ENCODE measurements at regions not wholly inside any gene's neighbourhood (a gene's known extent, or its start where the extent isn't known, plus 50 kb on each side); places are given as distances from the start of the nearest gene placed in this dataset.
"Not testable (repeated sequence)": the region's sequence is repeated elsewhere in the genome, so short reads cannot be mapped to it uniquely, and the experiment has no call there.

DNA sequence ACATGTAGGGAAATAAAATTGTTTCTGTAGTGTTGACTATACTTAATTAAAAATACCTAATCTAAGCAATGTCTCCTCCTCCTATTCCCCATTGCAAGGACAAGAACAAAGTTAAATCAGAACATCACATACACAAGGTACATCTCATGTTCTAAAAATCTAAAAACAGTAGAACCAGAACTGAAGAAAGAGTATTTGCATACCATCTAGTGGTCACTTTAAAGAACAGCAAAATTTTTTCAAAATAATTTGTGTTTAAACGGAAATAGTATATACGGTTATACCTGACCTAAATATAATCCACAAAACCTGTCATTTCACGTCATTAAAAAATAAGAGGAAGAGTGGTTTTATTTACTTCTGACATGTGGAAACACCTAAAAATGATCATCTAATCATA is 294.3 kb upstream of the KCNH7 start:
- DNase-seq (ENCODE audit: low read depth), result peak; percentile 3
- TF ChIP-seq, protein P1, sequence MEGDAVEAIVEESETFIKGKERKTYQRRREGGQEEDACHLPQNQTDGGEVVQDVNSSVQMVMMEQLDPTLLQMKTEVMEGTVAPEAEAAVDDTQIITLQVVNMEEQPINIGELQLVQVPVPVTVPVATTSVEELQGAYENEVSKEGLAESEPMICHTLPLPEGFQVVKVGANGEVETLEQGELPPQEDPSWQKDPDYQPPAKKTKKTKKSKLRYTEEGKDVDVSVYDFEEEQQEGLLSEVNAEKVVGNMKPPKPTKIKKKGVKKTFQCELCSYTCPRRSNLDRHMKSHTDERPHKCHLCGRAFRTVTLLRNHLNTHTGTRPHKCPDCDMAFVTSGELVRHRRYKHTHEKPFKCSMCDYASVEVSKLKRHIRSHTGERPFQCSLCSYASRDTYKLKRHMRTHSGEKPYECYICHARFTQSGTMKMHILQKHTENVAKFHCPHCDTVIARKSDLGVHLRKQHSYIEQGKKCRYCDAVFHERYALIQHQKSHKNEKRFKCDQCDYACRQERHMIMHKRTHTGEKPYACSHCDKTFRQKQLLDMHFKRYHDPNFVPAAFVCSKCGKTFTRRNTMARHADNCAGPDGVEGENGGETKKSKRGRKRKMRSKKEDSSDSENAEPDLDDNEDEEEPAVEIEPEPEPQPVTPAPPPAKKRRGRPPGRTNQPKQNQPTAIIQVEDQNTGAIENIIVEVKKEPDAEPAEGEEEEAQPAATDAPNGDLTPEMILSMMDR (IDR thresholded peaks at IDR 0.05; ENCODE audit: insufficient read depth, low read depth, low read length), result peak; percentile 40

DNA sequence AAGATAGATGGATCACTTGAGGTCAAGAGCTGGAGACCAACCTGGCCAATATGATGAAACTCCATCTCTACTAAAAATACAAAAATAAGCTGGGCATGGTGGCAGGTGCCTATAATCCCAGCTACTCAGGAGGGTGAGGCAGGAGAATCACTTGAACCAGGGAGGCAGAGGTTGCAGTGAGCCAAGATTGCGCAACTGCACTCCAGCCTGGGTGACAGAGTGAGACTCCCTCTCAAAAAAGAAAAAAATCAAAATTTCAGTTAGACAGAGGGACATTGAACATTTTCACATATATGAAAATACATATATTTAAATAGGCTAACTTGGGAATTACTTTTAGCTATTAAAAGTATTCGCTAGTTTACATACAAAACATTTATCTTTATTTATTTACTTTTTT is 293.6 kb upstream of the KCNH7 start:
- DNase-seq (ENCODE audit: low read depth), result not testable (repeated sequence)

More for the DNA sequence above, 294.3 kb upstream of the KCNH7 start:
- H3K4me3 ChIP-seq (ENCODE audit: low read depth, low read length), result no peak overlapping the region

DNA sequence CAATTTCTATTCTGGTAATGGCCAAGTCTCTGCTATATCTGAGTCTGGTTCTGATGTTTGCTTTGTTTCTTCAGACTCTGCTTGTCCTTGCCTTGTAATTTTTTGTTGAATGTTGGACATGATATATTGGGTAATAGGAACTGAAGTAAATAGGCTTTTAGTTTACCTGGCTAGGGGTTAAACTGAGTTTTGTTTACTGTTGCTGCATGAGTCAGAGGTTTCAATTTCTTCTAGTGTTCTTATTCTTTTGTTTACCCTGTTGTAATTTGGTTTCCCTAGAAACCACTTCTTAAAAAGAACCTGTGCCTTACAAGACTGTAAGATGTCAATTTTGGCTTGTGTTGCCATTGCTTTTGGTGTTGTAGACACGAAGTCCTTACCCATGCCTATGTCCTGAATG is 285.0 kb upstream of the KCNH7 start:
- no peak for DNase-seq (ENCODE audit: low read depth)
- TF ChIP-seq, protein P1 (IDR thresholded peaks at IDR 0.05; ENCODE audit: insufficient read depth, low read depth, low read length), result no peak
- H3K4me3 ChIP-seq (ENCODE audit: low read depth, low read length), result no peak overlapping the region

More for the DNA sequence above, 293.6 kb upstream of the KCNH7 start:
- not testable (repeated sequence) for H3K4me3 ChIP-seq (ENCODE audit: low read depth, low read length)

DNA sequence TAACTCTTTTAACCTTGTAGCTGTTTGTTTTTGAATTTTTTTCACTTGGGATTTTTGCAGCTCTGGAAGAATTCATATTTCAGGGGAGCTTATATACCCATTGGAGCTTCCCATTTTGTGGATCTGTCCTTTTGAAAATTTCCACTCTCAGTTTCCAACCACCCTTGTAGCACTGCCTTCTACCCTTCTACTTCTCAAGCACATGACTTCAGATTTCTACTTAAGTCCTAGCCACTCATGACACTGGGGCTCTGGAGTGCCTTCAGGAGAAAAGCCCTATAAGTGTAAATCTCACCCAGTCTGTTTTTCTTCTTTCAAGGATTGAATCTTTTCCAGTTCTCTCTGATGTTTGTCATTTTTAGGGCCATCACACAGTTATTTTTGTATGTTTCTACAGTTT is 283.7 kb upstream of the KCNH7 start:
- DNase-seq (ENCODE audit: low read depth), result no peak
- H3K4me3 ChIP-seq (ENCODE audit: low read depth, low read length), result no peak overlapping the region
- TF ChIP-seq, protein P1 (IDR thresholded peaks at IDR 0.05; ENCODE audit: insufficient read depth, low read depth, low read length), result no peak

DNA sequence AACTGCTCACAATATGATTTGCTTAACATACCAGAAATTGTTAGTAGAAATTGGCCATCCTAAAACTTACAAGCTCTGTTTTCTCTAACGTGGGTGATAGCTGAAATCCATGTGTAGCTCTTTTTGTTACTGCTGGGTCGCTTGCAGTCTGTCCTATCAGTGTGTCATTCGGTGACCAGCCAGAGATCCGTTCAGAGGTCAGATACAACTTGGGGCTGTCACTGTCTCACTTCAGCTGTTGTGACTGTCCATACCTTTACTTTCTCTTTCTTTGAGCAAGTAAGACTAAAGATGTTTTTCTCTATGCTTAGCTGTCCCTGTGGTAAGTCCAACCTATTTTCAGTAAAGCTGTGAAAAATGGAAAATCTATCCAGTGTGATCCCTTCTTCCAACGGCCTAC is 282.9 kb upstream of the KCNH7 start:
- H3K4me3 ChIP-seq (ENCODE audit: low read depth, low read length), result no peak overlapping the region
- DNase-seq (ENCODE audit: low read depth), result no peak
- TF ChIP-seq, protein P1 (IDR thresholded peaks at IDR 0.05; ENCODE audit: insufficient read depth, low read depth, low read length), result no peak

DNA sequence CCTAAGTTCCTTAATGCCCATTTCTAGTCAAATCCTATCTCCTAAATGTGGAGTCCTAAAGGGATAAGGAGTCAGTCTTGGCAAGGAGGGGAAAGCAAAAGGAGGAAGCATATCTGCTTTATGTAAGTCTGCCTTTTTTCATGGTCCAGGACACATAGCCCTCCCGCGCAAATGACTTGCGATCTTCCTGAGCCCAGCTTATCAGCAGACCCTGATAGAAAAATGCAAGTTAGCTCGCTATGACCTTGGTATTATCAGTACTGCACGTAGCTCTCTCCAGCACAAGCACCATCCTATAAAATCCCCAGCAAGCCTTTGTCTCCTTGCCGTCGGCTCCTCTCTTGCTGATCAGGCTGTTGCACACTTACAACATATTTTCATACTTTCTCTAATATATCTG is 281.4 kb upstream of the KCNH7 start:
- H3K4me3 ChIP-seq (ENCODE audit: low read depth, low read length), result no peak overlapping the region
- TF ChIP-seq, protein P1 (IDR thresholded peaks at IDR 0.05; ENCODE audit: insufficient read depth, low read depth, low read length), result no peak
- no peak for DNase-seq (ENCODE audit: low read depth)

DNA sequence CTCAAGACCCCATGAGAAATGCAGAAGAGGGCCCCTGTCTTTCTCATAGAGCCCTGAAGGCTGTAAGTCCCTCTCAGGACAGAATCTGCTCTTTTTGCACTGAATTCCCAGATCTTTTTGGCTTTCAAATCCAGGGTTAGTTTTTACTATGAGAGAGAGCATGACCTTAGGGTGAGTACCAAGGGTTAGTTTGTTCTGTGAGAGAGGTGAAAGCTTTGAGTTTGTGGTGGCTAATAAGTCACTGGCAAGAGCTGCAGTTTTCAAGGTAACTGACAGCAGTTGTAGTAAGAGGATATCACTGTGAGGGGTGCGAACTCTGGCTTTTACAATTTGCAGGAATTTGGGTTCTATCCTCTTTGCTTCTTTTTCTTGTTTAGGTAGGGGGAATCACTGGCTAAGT is 248.4 kb upstream of the KCNH7 start:
- TF ChIP-seq, protein P1 (IDR thresholded peaks at IDR 0.05; ENCODE audit: insufficient read depth, low read depth, low read length), result no peak
- H3K4me3 ChIP-seq (ENCODE audit: low read depth, low read length), result no peak overlapping the region
- DNase-seq (ENCODE audit: low read depth), result no peak

DNA sequence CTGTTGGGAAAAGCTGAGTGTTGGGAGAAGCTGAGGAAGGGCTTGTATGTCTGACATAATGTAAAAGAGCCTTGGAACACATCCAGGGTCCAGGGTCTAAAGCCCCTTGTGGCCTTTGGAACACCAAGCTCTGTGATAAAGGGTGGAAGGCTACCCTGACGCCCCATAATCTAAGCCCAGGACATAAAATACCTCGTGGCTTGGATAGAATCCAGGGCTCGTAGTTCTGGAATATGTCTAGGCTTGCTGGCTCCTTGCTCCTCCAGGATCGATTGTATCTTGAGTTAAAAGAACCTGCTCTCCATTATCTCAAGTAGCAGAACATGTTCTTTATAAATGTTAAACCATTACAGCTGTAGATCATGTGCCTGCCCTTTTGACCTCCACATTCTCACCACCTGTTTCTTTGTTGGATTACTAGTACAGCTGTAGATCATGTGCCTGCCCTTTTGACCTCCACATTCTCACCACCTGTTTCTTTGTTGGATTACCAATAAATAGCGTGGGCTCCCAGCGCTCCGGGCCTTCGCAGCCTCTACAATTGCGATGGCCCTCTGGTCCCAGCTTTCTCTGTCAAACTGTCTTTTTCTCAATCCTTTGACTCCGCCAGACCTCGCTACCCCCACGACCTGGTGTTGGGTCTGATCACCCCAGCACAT is 246.9 kb upstream of the KCNH7 start:
- not testable (repeated sequence) for H3K4me3 ChIP-seq (ENCODE audit: low read depth, low read length); DNase-seq (ENCODE audit: low read depth)
